ENCODE measurements at regions not wholly inside any gene's neighbourhood (a gene's known extent, or its start where the extent isn't known, plus 50 kb on each side); places are given as distances from the start of the nearest gene placed in this dataset.

DNA sequence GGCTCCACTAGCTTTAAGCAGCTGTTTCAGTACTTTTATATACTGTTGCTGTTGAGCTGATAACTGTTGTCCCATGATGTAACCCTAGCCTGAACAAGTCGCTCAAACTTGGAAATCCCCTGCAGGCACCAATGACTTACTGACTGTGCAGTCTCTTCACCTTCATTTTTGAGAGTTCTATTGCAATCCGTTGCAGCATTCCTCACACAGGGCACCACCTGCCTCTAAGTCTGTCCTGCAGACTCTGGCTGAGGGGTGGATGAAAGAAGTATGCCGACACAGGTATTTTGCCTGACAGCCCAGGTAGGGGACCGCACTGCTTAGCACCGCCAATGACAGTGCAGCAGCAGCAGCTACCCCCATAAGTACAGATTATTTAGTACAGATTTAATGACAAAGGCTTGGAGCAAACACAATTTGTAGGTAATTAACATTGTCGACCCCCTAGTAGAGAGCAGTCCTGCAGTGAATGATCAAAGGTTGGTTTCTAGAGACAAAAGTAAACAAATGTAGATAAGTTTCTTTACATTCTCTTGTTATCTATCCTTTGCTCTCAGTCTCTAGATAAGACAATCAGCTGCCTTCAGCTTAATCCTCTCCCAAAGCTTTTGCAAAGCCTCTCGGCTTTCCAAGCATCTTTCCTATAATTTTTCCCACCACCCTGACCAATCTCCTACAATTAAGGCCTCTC lies 205.0 kb downstream of the PABPC4L start:
- no peak for DNase-seq (ENCODE audit: low spot score)
- TF ChIP-seq, protein P1, sequence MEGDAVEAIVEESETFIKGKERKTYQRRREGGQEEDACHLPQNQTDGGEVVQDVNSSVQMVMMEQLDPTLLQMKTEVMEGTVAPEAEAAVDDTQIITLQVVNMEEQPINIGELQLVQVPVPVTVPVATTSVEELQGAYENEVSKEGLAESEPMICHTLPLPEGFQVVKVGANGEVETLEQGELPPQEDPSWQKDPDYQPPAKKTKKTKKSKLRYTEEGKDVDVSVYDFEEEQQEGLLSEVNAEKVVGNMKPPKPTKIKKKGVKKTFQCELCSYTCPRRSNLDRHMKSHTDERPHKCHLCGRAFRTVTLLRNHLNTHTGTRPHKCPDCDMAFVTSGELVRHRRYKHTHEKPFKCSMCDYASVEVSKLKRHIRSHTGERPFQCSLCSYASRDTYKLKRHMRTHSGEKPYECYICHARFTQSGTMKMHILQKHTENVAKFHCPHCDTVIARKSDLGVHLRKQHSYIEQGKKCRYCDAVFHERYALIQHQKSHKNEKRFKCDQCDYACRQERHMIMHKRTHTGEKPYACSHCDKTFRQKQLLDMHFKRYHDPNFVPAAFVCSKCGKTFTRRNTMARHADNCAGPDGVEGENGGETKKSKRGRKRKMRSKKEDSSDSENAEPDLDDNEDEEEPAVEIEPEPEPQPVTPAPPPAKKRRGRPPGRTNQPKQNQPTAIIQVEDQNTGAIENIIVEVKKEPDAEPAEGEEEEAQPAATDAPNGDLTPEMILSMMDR (IDR thresholded peaks at IDR 0.05; ENCODE audit: extremely low read depth, insufficient read depth, missing control alignments) = no peak
- in situ Hi-C loops (cut with MboI; ENCODE audit: low pct_unique_long_range_greater_than_20kb, low sequenced_read_pairs, unreplicated experiment) = no loop called here

DNA sequence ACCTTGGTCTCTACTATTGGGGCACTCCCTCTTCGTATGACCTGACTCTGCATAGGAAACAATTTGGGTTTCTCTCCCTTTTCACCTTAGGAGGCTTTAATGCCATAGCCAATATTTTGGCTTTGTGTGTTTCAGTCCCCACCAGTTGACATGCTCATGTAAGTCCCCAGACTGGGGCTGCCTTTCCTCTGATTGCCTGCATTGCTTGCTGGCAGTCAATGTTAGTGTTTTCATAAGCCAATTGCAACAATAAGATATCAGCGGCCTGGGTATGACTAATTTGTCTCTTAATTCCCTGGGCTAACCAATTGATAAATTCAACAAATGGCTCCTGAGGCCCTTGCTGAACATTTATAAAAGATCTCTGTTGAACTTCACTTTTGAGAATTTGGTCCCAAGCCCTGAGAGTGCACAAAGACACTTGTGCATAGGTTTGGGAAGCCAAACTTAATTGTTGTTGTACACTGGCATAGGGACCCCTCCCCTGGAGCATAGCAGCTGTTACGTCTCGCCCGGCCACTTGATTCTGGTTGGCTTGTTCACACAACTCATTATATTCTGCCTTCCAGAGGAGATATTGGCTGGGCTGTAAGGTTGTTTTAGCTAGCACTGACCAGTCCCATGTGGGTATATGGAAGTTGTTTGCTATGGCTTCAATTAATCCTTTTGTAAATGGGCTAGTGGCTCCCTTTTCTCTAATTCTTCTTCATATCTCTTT lies 206.2 kb downstream of the PABPC4L start:
- TF ChIP-seq, protein P1 (IDR thresholded peaks at IDR 0.05; ENCODE audit: extremely low read depth, insufficient read depth, missing control alignments) = no peak
- in situ Hi-C loops (cut with MboI; ENCODE audit: low pct_unique_long_range_greater_than_20kb, low sequenced_read_pairs, unreplicated experiment) = no loop called here
- DNase-seq (ENCODE audit: low spot score) = no peak

DNA sequence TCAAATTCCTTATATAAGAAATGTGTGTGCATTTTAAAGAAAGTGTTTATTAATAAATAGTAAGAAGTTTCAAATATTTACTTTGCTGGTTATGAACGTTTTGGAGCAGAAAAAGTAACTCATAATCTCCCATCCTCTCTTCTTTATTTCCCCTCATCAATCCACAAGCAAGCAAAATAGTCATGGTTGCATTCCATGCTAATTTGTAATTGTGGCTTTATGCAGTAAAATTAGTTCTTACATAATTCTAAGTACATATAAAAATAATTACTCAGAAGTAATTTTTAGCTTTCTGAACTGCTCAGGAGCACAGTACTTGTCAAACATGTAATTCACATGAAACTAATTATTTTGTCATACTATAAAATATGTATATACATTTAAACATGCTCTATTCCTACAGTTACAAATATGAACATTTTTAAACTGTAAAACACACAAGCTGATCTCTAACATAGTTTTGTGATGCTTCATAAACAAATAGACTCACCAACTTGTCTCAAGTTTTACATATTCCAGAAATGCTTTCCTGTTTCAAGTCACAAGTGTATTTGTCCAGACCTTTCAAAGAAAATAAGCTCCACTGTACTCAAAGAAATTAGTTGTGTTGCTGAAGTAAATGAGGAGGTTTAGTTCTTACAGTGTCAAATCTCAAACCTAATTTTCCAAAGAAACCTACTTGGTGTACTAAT lies 218.9 kb downstream of the PABPC4L start:
- DNase-seq (ENCODE audit: low spot score) = no peak
- in situ Hi-C loops (cut with MboI; ENCODE audit: low pct_unique_long_range_greater_than_20kb, low sequenced_read_pairs, unreplicated experiment) = no loop called here
- TF ChIP-seq, protein P1 (IDR thresholded peaks at IDR 0.05; ENCODE audit: extremely low read depth, insufficient read depth, missing control alignments) = no peak

DNA sequence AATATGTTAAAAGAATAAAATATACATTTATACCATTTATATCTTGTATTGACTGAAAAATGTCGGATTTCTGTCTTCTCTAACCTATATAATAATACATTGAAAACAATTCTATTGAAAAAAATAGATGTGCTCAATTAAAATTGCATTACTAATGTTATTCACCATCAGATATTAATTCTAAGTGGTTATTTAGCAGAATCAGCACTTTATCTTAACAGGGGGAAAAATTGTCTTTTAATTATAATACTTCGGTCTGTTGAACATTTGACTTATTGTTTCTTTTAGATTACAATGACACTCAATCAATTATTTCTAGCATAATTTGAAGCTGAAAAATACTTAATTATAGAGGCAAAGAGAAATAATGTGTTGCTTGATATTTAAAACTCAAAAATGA lies 220.3 kb downstream of the PABPC4L start:
- TF ChIP-seq, protein P1 (IDR thresholded peaks at IDR 0.05; ENCODE audit: extremely low read depth, insufficient read depth, missing control alignments) = no peak
- in situ Hi-C loops (cut with MboI; ENCODE audit: low pct_unique_long_range_greater_than_20kb, low sequenced_read_pairs, unreplicated experiment) = no loop called here
- DNase-seq (ENCODE audit: low spot score) = no peak

DNA sequence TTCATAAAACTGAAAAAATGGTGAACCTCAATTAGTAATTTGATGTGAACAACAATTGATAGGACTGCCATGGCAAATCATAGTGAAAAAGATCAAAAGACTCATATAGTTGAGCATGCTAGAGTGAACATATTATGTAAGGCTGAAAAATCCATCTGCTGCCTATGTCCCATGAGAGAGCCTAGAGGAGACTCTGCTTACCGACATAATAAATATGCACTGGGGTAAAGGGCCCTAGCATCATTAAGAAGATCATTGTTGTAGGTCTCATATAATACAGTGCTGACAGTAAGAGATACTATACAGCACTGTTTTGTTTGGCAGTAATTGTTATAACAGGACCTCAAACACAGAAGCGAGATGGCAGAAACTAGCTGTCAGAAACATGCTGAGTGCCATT lies 229.0 kb downstream of the PABPC4L start:
- in situ Hi-C loops (cut with MboI; ENCODE audit: low pct_unique_long_range_greater_than_20kb, low sequenced_read_pairs, unreplicated experiment) = no loop called here
- no peak for DNase-seq (ENCODE audit: low spot score)
- TF ChIP-seq, protein P1 (IDR thresholded peaks at IDR 0.05; ENCODE audit: extremely low read depth, insufficient read depth, missing control alignments) = no peak

DNA sequence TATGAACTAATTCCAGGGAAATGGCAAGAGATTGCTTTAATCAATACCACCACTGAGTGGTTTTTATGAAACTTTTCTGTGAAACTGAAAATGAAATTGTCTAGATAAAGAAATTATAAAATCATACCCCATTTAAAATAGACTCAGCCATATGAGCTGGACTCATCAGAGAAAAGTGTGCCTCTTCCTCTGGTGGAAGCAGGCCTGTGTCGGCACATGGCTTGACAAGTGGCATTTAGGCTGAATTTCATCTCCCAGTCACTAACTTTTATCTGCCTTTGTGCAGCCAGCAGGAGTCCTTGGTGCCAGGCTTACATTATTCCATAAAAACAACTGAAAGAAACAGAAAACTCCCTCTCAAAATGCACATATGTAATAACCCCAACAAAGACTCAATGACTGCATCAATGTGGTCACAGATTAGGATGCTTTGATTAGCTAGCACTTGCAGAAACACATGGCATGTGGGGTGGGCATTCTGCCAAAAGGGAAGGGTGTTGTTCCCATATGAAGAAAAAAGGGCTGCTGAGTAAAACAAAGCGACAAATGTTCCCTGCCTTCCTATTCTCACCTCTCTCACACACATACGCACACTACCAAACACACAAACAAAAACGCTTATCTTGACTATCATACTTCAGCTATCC lies 232.3 kb downstream of the PABPC4L start:
- no peak for DNase-seq (ENCODE audit: low spot score)
- in situ Hi-C loops (cut with MboI; ENCODE audit: low pct_unique_long_range_greater_than_20kb, low sequenced_read_pairs, unreplicated experiment) = no loop called here
- TF ChIP-seq, protein P1 (IDR thresholded peaks at IDR 0.05; ENCODE audit: extremely low read depth, insufficient read depth, missing control alignments) = no peak

Measured in GM13977 (cell line).